Calu3 (cell line): ENCODE measurements at regions not wholly inside any gene's neighbourhood (a gene's known extent, or its start where the extent isn't known, plus 50 kb on each side); places are given as distances from the start of the nearest gene placed in this dataset.

Source experiments
- BruUV-seq: library from RNA; stranded (reverse); fragments of 400-500 nt; replicated peaks from 2 replicates; lab custom pipeline; 2021; lab: Mats Ljungman, UMichigan
- CTCF ChIA-PET: fragments of 300-600 bp; sonication (Branson Sonifier 250); formaldehyde crosslinking; loops from one replicate; lab custom pipeline; 2022; ENCODE audit warnings: antibody characterized with exemption; lab: Charles Lee
- DNase-seq: peaks from one replicate; pipeline ENCODE4 v3.0.0; 2022
- H3K27ac Mint-ChIP-seq: one replicate; pipeline ENCODE4 v1.8.0; 2022; ENCODE audit warnings: mixed read lengths; ENCODE audit not compliant: unreplicated experiment
- H3K27me3 Mint-ChIP-seq: one replicate; pipeline ENCODE4 v1.8.0; 2022; ENCODE audit warnings: mixed read lengths; ENCODE audit not compliant: unreplicated experiment
- H3K36me3 Mint-ChIP-seq: one replicate; pipeline ENCODE4 v1.8.0; 2022; ENCODE audit warnings: mild to moderate bottlenecking, moderate library complexity, mixed read lengths; ENCODE audit not compliant: insufficient read depth, unreplicated experiment
- H3K4me1 Mint-ChIP-seq: one replicate; pipeline ENCODE4 v1.8.0; 2022; ENCODE audit warnings: mild to moderate bottlenecking, low read depth, mixed read lengths; ENCODE audit not compliant: unreplicated experiment
- H3K4me3 Mint-ChIP-seq: one replicate; pipeline ENCODE4 v1.8.0; 2022; ENCODE audit warnings: mild to moderate bottlenecking, low read depth, moderate library complexity, mixed read lengths; ENCODE audit not compliant: unreplicated experiment
- H3K9me3 Mint-ChIP-seq: one replicate; pipeline ENCODE4 v1.8.0; 2022; ENCODE audit warnings: low read depth, mixed read lengths; ENCODE audit not compliant: unreplicated experiment
- CTCF ChIP-seq: fragments of 200-600 bp; IDR thresholded peaks from one replicate; pipeline ENCODE4 v1.8.0; 2022; ENCODE audit warnings: antibody characterized with exemption; ENCODE audit not compliant: unreplicated experiment
- intact Hi-C: fragments of 100-400 bp; cut with micrococcal nuclease; formaldehyde crosslinking; loops from one replicate; pipeline ENCODE4 v1.10.0; 2022; ENCODE audit not compliant: unreplicated experiment

GRCh38 chr4:123345935-123346300 is 50.7 kb upstream of the SPRY1 start:
- Mint-ChIP-seq H3K36me3 (no peaks in the 10 kb centered on the region), H3K9me3 (no peaks in the 10 kb centered on the region), H3K27me3 (no peaks in the 10 kb centered on the region), H3K4me1 (peaks cover 8% of the 10 kb centered on the region), H3K27ac (no peak overlapping the region), H3K4me3 (no peak overlapping the region)
- CTCF ChIA-PET = no interaction called here
- intact Hi-C loops = no loop called here
- no peak for DNase-seq
- TF ChIP-seq CTCF = no peak
- BruUV-seq = no TSS peak

GRCh38 chr4:123346330-123346940 is 50.2 kb upstream of the SPRY1 start:
- intact Hi-C loops = no loop called here
- Mint-ChIP-seq H3K27me3 (no peaks in the 10 kb centered on the region), H3K9me3 (no peaks in the 10 kb centered on the region), H3K4me1 (peaks cover 8% of the 10 kb centered on the region), H3K4me3 (no peak overlapping the region), H3K27ac (no peak overlapping the region), H3K36me3 (no peaks in the 10 kb centered on the region)
- DNase-seq = no peak
- BruUV-seq = no TSS peak
- no peak for TF ChIP-seq CTCF
- CTCF ChIA-PET = no interaction called here
